ENCODE measurements at regions not wholly inside any gene's neighbourhood (a gene's known extent, or its start where the extent isn't known, plus 50 kb on each side); places are given as distances from the start of the nearest gene placed in this dataset.

GRCh38 chr17:72528683-72529082, 407.9 kb downstream of the SOX9 start:
- TF ChIP-seq EZH2 (IDR thresholded peaks at IDR 0.05; ENCODE audit: low read length, unreplicated experiment) (no peak), CTCF (conservative IDR thresholded peaks at IDR 0.05; ENCODE audit: low read depth, low read length) (no peak), EZH2phosphoT487 (IDR thresholded peaks at IDR 0.05; ENCODE audit: borderline replicate concordance, low read length) (no peak)

Measured in PC-3 (cell line).